ENCODE measurements at regions not wholly inside any gene's neighbourhood (a gene's known extent, or its start where the extent isn't known, plus 50 kb on each side); places are given as distances from the start of the nearest gene placed in this dataset.

DNA sequence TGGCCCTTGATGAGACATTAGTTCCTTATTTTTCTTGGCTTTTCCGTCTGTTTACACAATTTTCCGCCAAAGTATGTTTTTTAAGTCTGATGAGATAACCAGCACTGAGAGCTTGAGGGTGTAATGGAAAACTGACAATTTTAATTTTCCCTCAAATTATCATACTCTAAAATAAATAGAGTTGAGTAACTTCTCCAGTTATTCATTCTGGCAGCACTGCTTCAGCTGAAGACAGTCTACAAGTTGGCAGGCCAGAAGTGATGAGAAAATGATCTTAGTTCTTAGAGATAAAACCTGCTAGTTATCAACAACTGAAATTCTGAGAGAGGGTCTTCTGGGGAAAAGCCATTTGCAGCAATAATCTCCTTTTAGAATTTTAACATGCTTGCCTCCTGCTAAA is 241.6 kb upstream of the TET2 start:
- H3K4me2 ChIP-seq (ENCODE audit: low read length), result no peak overlapping the region

DNA sequence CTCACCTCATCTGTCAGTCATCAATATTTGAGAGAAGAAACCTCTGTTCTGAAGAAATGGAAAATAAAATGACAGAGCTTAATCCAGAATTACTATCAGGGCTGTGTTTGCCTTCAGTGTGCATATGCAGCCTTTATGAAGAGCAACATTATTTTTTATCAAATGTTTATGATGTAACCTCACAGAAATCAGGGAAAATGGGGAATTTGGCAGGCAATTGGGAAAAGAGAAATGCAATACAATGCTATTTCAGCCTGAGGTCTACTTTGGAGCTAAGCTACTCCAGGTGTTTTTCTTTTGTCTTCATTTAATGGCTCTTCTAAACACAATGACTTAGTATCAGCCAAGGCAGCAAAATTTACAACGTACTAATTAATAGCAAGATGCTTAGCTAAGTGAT is 241.1 kb upstream of the TET2 start:
- ChIA-PET POLR2A (no interaction called here), CTCF (ENCODE audit: unreplicated experiment) (no interaction called here)
- no peaks in the 10 kb centered on the region for H3K9me2 ChIP-seq (ENCODE audit: insufficient read depth, low read length)
- H3K27ac ChIP-seq (ENCODE audit: low read depth, low read length, poor library complexity, severe bottlenecking), result no peak overlapping the region
- no peak for DNase-seq (ENCODE audit: low spot score)
- intact Hi-C loops (cut with micrococcal nuclease; ENCODE audit: unreplicated experiment), result no loop called here
- no peak overlapping the region for H2AFZ ChIP-seq (ENCODE audit: low read length)
- H3K9me3 ChIP-seq (ENCODE audit: low read length), result no peaks in the 10 kb centered on the region
- no peaks in the 10 kb centered on the region for H3K79me2 ChIP-seq (ENCODE audit: insufficient read depth, low read depth, low read length)
- no TSS peak for BruUV-seq (replicated peaks)
- H3K4me2 ChIP-seq (ENCODE audit: low read length), result no peak overlapping the region
- TF ChIP-seq, protein P1, sequence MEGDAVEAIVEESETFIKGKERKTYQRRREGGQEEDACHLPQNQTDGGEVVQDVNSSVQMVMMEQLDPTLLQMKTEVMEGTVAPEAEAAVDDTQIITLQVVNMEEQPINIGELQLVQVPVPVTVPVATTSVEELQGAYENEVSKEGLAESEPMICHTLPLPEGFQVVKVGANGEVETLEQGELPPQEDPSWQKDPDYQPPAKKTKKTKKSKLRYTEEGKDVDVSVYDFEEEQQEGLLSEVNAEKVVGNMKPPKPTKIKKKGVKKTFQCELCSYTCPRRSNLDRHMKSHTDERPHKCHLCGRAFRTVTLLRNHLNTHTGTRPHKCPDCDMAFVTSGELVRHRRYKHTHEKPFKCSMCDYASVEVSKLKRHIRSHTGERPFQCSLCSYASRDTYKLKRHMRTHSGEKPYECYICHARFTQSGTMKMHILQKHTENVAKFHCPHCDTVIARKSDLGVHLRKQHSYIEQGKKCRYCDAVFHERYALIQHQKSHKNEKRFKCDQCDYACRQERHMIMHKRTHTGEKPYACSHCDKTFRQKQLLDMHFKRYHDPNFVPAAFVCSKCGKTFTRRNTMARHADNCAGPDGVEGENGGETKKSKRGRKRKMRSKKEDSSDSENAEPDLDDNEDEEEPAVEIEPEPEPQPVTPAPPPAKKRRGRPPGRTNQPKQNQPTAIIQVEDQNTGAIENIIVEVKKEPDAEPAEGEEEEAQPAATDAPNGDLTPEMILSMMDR (conservative IDR thresholded peaks at IDR 0.05; ENCODE audit: low read length), result no peak
- no peak for TF ChIP-seq EZH2phosphoT487 (IDR thresholded peaks at IDR 0.05; ENCODE audit: borderline replicate concordance, low read depth, low read length)
- no peaks in the 10 kb centered on the region for H3K4me1 ChIP-seq (ENCODE audit: insufficient read depth, low read length, poor library complexity, severe bottlenecking)
- no peaks in the 10 kb centered on the region for H4K20me1 ChIP-seq (ENCODE audit: insufficient read depth, low read length)
- no peak overlapping the region for H3K4me3 ChIP-seq (ENCODE audit: low read depth, low read length, poor library complexity, severe bottlenecking)
- no peaks in the 10 kb centered on the region for H3K36me3 ChIP-seq (ENCODE audit: insufficient read depth, low read length)

More for the DNA sequence above, 241.6 kb upstream of the TET2 start:
- Histone ChIP-seq H4K20me1 (ENCODE audit: insufficient read depth, low read length) (no peaks in the 10 kb centered on the region), H2AFZ (ENCODE audit: low read length) (no peak overlapping the region), H3K4me1 (ENCODE audit: insufficient read depth, low read length, poor library complexity, severe bottlenecking) (no peaks in the 10 kb centered on the region), H3K36me3 (ENCODE audit: insufficient read depth, low read length) (no peaks in the 10 kb centered on the region), H3K9me3 (ENCODE audit: low read length) (no peaks in the 10 kb centered on the region), H3K79me2 (ENCODE audit: insufficient read depth, low read depth, low read length) (no peaks in the 10 kb centered on the region), H3K4me3 (ENCODE audit: low read depth, low read length, poor library complexity, severe bottlenecking) (no peak overlapping the region), H3K9me2 (ENCODE audit: insufficient read depth, low read length) (no peaks in the 10 kb centered on the region), H3K27ac (ENCODE audit: low read depth, low read length, poor library complexity, severe bottlenecking) (no peak overlapping the region)
- intact Hi-C loops (cut with micrococcal nuclease; ENCODE audit: unreplicated experiment), result no loop called here
- CTCF ChIA-PET (ENCODE audit: unreplicated experiment), result no interaction called here
- no TSS peak for BruUV-seq (replicated peaks)
- DNase-seq (ENCODE audit: low spot score), result no peak
- TF ChIP-seq, protein P1 (conservative IDR thresholded peaks at IDR 0.05; ENCODE audit: low read length), result no peak
- TF ChIP-seq EZH2phosphoT487 (IDR thresholded peaks at IDR 0.05; ENCODE audit: borderline replicate concordance, low read depth, low read length), result no peak
- POLR2A ChIA-PET, result no interaction called here

DNA sequence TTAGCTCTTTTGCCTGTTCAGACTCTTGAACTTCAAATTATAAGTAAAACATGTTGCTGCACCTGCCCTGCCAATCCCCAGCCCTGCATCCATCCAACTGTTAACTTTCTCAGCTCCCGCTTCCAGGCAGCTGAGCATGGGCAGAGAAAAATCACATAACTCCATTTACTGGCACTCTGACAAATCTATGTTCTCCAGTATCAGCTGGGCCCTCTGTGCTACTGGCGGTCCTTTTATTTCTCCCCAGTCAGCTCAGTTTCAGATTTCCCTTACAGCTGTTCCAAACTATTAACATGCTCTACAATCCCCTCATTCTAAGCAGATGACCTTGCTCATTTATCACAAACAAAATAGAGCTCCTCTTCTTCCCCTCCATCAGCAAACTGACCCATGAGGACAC is 240.4 kb upstream of the TET2 start:
- ChIA-PET POLR2A (no interaction called here), CTCF (ENCODE audit: unreplicated experiment) (no interaction called here)
- no peaks in the 10 kb centered on the region for H3K9me2 ChIP-seq (ENCODE audit: insufficient read depth, low read length)
- DNase-seq (ENCODE audit: low spot score), result no peak
- intact Hi-C loops (cut with micrococcal nuclease; ENCODE audit: unreplicated experiment), result no loop called here
- no peaks in the 10 kb centered on the region for H3K9me3 ChIP-seq (ENCODE audit: low read length)
- no peaks in the 10 kb centered on the region for H4K20me1 ChIP-seq (ENCODE audit: insufficient read depth, low read length)
- TF ChIP-seq, protein P1 (conservative IDR thresholded peaks at IDR 0.05; ENCODE audit: low read length), result no peak
- no peak for TF ChIP-seq EZH2phosphoT487 (IDR thresholded peaks at IDR 0.05; ENCODE audit: borderline replicate concordance, low read depth, low read length)
- H3K36me3 ChIP-seq (ENCODE audit: insufficient read depth, low read length), result no peaks in the 10 kb centered on the region
- H3K27ac ChIP-seq (ENCODE audit: low read depth, low read length, poor library complexity, severe bottlenecking), result no peak overlapping the region
- H3K79me2 ChIP-seq (ENCODE audit: insufficient read depth, low read depth, low read length), result no peaks in the 10 kb centered on the region
- no TSS peak for BruUV-seq (replicated peaks)
- no peaks in the 10 kb centered on the region for H3K4me1 ChIP-seq (ENCODE audit: insufficient read depth, low read length, poor library complexity, severe bottlenecking)
- H2AFZ ChIP-seq (ENCODE audit: low read length), result no peak overlapping the region
- H3K4me2 ChIP-seq (ENCODE audit: low read length), result no peak overlapping the region
- H3K4me3 ChIP-seq (ENCODE audit: low read depth, low read length, poor library complexity, severe bottlenecking), result no peak overlapping the region
